Ovary (tissue), 7 donors: ENCODE measurements at regions not wholly inside any gene's neighbourhood (a gene's known extent, or its start where the extent isn't known, plus 50 kb on each side); places are given as distances from the start of the nearest gene placed in this dataset.

Experiments used
- DNase-seq, 5 donors: peaks; one replicate each; pipeline ENCODE4 v3.0.0-alpha.2; 2019 to 2020
- H3K27ac ChIP-seq, 2 donors: fragments of 200-600 bp; one replicate each; pipeline versions ENCODE4 v1.5.1 to v1.8.0; 2019 to 2022
- H3K27me3 ChIP-seq: fragments of 200-600 bp; one replicate; pipeline ENCODE4 v1.8.0; 2022
- H3K36me3 ChIP-seq: fragments of 200-600 bp; sonication (generic); one replicate; pipeline ENCODE4 v1.5.1; 2019
- H3K4me1 ChIP-seq: one replicate; pipeline ENCODE4 v1.8.1; 2013; ENCODE audit warnings: mild to moderate bottlenecking, moderate library complexity; ENCODE audit not compliant: insufficient read depth
- H3K4me3 ChIP-seq: fragments of 200-600 bp; sonication (generic); one replicate; pipeline ENCODE4 v1.5.1; 2017
- H3K9me3 ChIP-seq, 2 donors: fragments of 200-600 bp in 1 of 2; sonication (generic) in 1 of 2; one replicate each; pipeline versions ENCODE4 v1.5.1 to v1.8.1; 2013 to 2019; ENCODE audit warnings: mild to moderate bottlenecking in 1 of 2, moderate library complexity in 1 of 2
- EP300 ChIP-seq: sonication (generic); formaldehyde crosslinking; IDR thresholded peaks from one replicate; pipeline ENCODE4 v1.6.1; 2017; ENCODE audit warnings: antibody characterized with exemption
- POLR2A ChIP-seq: fragments of 450-650 bp; IDR thresholded peaks from one replicate; pipeline ENCODE4 v1.6.1; 2017; ENCODE audit warnings: antibody characterized with exemption, mild to moderate bottlenecking, moderate library complexity
- WGBS, 3 donors: extraction: QIAGEN DNeasy Blood & Tissue Kit in 1 of 3; methylation state at CpG; one replicate each; pipeline versions ENCODE4 v1.1.5 to v1.1.7; 2013 to 2017; 5-methylcytosine and 5-hydroxymethylcytosine counted together
- intact Hi-C, 4 donors: fragments of 100-400 bp; cut with DNase I; formaldehyde crosslinking; loops; one replicate each; pipeline versions ENCODE4 v1.11.0 to v1.15.1; 2022 to 2023
- TF ChIP-seq, protein P1 (sequence below), 3 donors: fragments of 450-650 bp in 2 of 3; fragments of 200-600 bp in 1 of 3; IDR thresholded peaks; one replicate each; pipeline versions ENCODE4 v1.5.1 to v1.8.0; 2016 to 2022; ENCODE audit warnings: antibody characterized with exemption in 3 of 3, mild to moderate bottlenecking in 1 of 3
- donor health status: DM: no; HTN: no; CAD: no; lungs with moderate emphysema.
- donor health status: DM: no; HTN: no; CAD: no.
- donor health status: Bipolar disorder and iron deficiency.
- donor health status: DM: no; HTN: no; CAD: no.
- donor health status: DM: yes; HTN: yes; CAD: no.

DNA sequence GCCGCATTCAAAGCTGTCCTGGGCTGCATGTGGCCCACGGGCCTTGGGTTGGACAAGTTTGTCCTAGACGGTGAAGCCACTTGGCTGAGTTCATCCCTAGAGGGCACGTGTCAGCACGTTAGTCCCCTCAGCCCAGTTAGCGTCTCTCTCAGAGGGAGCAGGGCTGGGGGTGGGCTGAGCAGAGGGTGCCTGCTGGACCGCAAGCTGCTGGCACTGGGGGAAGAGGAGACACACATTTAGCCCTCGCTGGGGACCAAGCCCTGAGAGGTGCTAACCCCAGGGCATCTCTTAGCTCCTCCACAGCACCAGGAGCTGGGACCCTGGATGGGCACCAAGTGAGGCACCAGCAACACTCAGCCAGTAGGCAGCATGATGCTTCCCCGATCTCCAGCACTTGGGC is 107.0 kb downstream of the SHANK2 start:
- DNase-seq = no peak
- intact Hi-C loops = no loop called here
- no peaks in the 10 kb centered on the region for H3K9me3 ChIP-seq
- H3K4me3 ChIP-seq = no peak overlapping the region
- no peak overlapping the region for H3K27ac ChIP-seq
- no peaks in the 10 kb centered on the region for H3K4me1 ChIP-seq
- H3K36me3 ChIP-seq = no peaks in the 10 kb centered on the region
- TF ChIP-seq, protein P1, sequence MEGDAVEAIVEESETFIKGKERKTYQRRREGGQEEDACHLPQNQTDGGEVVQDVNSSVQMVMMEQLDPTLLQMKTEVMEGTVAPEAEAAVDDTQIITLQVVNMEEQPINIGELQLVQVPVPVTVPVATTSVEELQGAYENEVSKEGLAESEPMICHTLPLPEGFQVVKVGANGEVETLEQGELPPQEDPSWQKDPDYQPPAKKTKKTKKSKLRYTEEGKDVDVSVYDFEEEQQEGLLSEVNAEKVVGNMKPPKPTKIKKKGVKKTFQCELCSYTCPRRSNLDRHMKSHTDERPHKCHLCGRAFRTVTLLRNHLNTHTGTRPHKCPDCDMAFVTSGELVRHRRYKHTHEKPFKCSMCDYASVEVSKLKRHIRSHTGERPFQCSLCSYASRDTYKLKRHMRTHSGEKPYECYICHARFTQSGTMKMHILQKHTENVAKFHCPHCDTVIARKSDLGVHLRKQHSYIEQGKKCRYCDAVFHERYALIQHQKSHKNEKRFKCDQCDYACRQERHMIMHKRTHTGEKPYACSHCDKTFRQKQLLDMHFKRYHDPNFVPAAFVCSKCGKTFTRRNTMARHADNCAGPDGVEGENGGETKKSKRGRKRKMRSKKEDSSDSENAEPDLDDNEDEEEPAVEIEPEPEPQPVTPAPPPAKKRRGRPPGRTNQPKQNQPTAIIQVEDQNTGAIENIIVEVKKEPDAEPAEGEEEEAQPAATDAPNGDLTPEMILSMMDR (IDR thresholded peaks at IDR 0.05) = no peak
- TF ChIP-seq EP300 (no peak), POLR2A (no peak)
- H3K27me3 ChIP-seq = no peaks in the 10 kb centered on the region
- WGBS, 3 donors = 77 to 81% (median 79%) methylated on average over 8 to 9 of the region's 9 CpGs

DNA sequence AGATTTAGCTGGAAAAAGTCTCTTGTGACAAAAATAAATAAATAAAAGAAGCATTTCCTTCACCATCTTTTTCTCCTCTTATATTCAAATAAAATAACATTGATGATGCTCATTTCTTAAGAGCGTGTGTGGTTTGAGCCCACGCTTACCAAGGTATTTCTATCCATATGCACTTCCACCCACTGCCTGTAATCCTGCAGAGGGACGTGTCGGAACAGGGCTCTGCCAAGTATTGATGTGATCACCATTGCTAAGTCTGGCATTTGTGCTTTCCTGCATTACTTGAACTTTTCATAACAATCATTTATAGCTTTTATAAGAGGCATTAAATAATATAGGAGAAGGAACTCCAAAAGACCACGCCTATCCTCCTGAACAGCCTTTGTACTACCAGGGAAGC is 107.6 kb downstream of the SHANK2 start:
- no peak overlapping the region for H3K27ac ChIP-seq
- no peaks in the 10 kb centered on the region for H3K36me3 ChIP-seq
- DNase-seq = no peak
- H3K4me1 ChIP-seq = no peaks in the 10 kb centered on the region
- TF ChIP-seq, protein P1 (IDR thresholded peaks at IDR 0.05) = no peak
- no peak for TF ChIP-seq POLR2A
- no peak for TF ChIP-seq EP300
- no peak overlapping the region for H3K4me3 ChIP-seq
- H3K27me3 ChIP-seq = no peaks in the 10 kb centered on the region
- WGBS, 3 donors = 83 to 90% (median 85%) methylated on average over 5 of the region's 5 CpGs
- intact Hi-C loops = no loop called here
- no peaks in the 10 kb centered on the region for H3K9me3 ChIP-seq

DNA sequence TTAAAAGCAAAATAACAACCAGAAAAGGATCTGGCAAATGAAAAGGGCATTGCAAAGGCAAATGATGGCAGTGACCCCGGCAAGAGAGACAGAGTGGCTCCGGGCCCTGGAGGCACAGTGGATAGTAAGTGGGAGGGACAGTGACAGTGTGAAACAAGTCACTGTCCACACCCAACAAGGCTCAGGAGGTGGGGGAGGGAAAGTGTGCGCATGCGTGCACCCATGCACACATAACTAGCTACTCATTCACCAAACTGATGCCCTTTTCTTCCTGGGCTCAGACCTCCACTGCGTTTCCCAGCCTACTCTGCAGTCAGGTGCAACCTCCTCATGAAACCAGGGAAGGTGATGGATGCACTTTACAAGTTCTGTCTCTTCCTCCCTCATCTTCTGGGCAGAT is 108.4 kb downstream of the SHANK2 start:
- no peaks in the 10 kb centered on the region for H3K36me3 ChIP-seq
- WGBS, 3 donors = 87 to 95% (median 94%) methylated on average over 5 of the region's 5 CpGs

DNA sequence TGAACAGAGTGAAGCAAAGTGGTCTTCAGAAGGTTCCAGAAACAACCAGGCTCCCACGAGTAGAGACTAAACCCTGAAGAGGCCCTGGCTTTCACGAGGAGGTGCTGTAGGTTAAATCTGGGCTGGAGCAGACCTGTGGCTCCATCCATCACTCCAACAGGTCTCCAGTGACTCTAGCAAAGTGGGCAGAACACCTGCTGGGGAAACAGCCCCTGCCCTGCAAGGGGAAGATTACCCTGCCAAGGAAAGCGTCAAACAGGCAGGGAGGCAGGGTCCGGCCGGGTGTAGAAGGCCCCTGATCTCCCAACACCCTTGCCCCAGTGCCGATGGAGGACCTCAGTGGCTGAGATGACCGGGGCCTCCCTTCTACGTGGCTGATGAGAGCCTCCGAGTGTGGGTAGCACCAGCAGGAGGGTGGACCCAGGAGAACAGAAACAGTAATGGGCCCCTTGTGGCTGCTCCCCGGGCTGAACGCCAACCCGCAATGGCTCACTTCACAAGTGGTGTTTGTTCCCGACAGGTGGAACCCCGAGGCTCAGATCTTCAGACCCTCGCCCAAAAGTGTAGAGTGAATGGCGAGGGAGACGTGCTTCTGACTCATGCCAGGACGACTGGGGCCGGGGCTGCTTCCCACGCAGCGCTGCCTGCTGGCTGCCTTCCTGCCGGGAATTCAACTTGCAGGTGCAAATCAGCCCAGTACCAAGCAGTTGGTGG is 112.0 kb downstream of the SHANK2 start:
- DNase-seq = no peak
- no peak overlapping the region for H3K27ac ChIP-seq
- WGBS, 3 donors = 80 to 86% (median 85%) methylated on average over 22 of the region's 22 CpGs
- no peaks in the 10 kb centered on the region for H3K36me3 ChIP-seq
- H3K27me3 ChIP-seq = no peaks in the 10 kb centered on the region
- no peaks in the 10 kb centered on the region for H3K4me1 ChIP-seq
- no peaks in the 10 kb centered on the region for H3K9me3 ChIP-seq
- intact Hi-C loops = no loop called here
- no peak overlapping the region for H3K4me3 ChIP-seq
- TF ChIP-seq POLR2A (no peak), EP300 (no peak)
- TF ChIP-seq, protein P1 (IDR thresholded peaks at IDR 0.05) = no peak

More for the DNA sequence above, 108.4 kb downstream of the SHANK2 start:
- no peaks in the 10 kb centered on the region for H3K27me3 ChIP-seq
- H3K9me3 ChIP-seq = no peaks in the 10 kb centered on the region
- TF ChIP-seq POLR2A (no peak), EP300 (no peak)
- TF ChIP-seq, protein P1 (IDR thresholded peaks at IDR 0.05) = no peak
- intact Hi-C loops = no loop called here
- no peak for DNase-seq
- no peak overlapping the region for H3K27ac ChIP-seq
- H3K4me3 ChIP-seq = no peak overlapping the region
- no peaks in the 10 kb centered on the region for H3K4me1 ChIP-seq
